CD1c-positive myeloid dendritic cell (primary cell): ENCODE measurements at regions not wholly inside any gene's neighbourhood (a gene's known extent, or its start where the extent isn't known, plus 50 kb on each side); places are given as distances from the start of the nearest gene placed in this dataset.
A peak's percentile ranks its signal among the peaks of the same experiment; 100 is the strongest.
"Not testable (repeated sequence)": the region's sequence is repeated elsewhere in the genome, so short reads cannot be mapped to it uniquely, and the experiment has no call there.

ENCODE experiments used
- DNase-seq: peaks from one replicate; pipeline ENCODE4 v3.0.0-alpha.2; 2016; ENCODE audit errors: extremely low spot score

DNA sequence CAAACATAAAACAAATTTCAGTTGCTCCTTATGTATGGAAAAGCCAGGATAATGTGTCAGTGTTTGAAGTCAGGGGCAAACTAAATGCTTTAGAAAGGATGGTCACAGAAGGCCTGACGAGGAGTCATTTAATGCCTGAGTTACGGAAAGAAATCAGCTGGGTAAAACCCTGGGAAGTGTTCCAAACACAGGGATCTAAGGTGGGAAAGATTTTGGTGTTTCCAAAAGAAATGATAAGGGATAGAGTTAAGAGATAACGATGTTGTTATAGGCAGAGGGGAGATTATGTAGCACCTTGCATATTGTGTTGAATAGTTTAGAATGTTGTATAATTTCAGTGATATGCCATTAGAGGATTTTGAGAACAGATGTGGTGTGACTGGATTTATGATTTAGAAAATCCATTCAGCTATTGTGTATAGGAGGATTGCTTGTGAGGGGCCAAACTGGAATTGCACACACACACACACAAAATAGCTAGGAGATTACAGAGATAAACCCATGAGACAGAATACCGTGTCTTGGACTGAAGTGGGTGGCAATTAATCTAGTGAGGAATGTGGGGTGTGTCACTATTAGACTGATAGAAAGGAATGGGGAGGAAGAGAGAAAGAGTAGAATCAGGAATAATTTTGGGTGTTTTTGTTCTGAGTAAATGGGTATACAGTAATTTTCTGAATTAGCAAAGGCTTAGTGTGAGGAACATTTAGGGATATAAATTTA, 274.2 kb upstream of the DAB2 start:
- no peak for DNase-seq

DNA sequence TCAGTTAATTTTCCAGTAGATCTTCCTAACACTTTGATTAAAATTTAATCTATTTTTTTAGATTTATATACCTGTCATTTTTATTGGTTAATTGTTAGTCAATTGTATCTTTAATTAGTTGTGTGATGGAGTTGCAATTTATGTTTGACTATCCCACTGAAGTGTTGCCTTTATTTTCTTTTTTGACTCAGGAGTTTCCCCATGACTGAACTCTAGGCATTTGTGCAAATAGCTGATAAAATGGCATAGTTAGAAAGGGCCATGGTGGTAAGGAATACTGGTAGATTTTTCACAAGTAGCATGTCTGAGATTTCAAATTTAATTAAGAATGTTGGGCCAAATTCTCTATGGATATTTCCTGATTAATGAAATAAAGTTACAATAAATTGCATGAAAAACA, 273.1 kb upstream of the DAB2 start:
- DNase-seq, result no peak

DNA sequence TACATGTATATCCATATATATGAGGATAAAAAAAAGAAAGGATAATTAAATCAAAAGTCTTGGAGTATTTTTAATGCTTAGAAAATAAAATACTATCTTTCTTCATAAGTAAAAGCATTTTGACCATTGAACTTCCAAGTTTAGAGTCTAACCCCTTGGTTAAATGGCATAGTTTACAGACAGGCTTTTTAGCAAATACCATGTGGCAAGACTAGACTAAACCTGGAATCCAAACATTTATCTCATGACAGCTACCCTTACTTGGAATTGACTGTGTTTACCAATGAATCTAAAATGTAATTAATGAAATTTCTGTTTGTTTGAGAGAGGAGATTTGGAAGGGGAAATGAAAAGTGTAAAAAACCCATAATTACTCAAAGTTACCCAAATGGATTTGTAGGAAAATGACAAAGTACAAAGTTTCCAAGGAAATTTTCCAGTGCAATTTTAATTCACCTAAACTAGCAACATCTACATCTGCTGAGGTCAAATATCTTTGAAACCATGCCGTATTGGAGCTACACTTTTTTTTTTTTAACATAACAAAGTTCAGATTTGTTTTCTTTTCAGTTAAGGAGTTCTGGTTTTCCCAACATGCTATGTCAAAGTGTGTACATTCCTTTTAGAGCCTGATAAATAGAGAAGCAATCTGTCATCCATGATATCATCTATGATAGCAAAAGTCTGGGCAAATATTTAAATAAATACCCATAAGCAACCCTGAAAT, 272.1 kb upstream of the DAB2 start:
- DNase-seq, result no peak

DNA sequence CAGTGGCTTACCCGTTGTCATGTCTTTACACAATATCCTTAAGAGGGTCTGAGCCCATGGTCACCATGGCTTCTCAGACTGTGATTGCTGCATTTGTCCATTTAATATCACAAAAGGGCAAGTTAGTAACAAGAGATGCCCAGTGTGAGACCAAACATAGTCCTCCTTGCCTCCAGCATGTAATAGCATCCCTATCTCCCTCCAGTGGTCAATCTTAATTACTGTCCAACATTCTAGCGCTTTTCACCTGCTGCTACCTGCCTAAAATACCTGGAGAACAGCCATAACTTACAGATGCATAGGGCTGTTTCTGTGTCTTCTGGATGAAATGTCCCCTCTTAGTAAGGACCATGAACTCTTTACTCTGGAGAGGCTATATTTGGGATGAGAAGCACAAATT, 267.2 kb upstream of the DAB2 start:
- DNase-seq, result no peak

DNA sequence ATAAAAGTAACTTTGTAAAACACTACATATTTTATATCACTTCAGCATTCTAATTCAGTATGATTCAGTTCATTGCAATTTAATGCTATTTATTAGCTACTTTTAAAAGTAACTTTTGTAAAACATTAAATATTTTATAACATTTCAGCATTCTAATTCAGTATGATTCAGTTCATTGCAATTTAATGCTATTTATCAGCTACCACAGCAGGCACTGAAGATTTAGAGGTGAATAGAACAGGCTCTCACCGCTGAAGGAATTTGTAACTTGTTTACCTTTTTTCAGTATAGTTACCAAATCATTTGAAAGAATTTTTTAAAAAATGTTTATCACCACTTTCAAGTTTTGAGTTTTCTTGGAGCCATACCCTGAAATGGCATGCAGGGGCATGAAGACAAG, 266.4 kb upstream of the DAB2 start:
- DNase-seq, result no peak

DNA sequence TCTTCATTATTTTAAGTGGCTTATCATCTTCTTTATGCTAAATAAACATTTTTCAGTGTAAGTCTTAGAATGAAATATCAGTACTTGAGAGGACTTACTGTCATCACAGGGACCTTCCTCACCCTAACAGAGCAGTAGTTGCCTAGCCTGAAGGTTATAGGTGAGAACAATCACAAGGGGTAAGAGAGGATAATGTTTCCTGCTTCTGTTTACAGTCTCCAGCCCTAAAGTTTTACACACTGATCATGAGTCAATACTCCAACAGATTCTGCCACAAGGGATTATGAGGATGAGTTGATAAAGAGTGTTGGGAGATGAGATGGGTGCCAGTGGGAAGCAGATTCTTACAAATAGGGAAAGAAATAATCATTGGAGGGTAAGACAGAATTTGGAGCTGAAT, 265.1 kb upstream of the DAB2 start:
- DNase-seq, result no peak

DNA sequence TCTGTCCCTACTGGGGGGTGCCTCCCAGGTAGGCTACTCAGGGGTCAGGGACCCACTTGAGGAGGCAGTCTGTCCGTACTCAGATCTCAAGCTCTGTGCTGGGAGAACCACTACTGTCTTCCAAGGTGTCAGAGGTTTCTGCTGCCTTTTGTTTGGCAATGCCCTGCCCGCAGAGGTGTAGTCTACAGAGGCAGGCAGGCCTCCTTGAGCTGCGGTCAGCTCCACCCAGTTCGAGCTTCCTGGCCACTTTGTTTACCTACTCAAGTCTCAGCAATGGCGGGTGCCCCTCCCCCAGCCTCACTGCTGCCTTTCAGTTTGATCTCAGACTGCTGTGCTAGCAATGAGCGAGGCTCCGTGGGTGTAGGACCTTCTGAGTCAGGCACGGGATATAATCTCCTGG, 263.1 kb upstream of the DAB2 start:
- DNase-seq, result not testable (repeated sequence)

DNA sequence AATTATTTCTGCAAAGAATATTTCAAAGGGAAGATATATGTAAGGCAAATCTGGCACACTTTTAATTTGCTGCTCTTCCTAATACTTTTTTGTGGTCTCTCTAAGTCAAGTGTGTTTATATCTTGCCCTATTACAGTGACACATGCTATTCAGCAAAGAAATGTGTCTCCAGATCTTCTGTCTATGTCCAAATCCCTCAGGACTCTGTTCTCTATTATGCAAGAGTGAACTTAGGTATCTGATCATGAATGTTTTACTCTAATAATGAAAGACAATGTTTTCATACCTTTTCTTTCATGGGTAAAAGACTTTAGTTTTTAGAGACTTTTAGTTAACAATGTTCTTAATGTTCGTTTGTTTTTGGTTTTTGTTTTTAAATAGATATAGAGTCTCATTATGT, 255.4 kb upstream of the DAB2 start:
- no peak for DNase-seq

DNA sequence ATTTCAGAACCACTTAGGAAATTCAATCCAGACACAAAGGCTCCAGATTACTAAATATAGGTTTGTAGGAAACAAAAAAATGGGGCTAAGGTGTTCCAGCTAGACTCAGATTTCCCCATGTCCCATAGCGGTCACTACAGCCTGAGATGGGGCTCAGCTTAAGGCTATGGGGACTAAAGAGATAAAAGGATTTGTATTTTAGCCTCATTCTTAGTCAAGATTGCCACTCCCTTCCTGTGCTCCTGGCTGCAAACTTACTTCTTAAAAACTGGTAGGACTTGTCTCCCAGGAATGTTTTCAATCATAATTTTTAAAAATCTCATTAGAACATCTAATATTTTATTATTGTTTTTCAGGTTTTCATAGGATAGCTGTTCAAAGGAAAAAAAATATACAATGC, 253.8 kb upstream of the DAB2 start:
- no peak for DNase-seq

DNA sequence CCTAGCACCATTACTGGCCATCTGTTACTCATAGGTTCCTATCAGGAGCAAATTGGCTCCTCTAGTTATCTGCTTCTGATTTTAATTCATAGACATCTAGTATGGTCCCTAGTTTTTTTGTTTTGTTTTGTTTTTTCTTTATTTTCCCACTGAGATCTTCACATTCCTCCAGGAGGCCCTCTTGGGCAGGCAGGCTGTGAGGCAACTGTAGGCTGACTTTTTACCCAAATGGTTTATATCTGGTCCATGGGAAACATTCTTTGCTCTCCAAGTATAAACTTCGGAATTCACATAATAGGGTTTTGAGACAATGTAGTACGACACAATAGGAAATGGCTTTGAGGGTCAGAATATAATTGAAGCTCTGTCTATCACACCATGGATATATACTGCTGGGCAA, 250.9 kb upstream of the DAB2 start:
- no peak for DNase-seq

DNA sequence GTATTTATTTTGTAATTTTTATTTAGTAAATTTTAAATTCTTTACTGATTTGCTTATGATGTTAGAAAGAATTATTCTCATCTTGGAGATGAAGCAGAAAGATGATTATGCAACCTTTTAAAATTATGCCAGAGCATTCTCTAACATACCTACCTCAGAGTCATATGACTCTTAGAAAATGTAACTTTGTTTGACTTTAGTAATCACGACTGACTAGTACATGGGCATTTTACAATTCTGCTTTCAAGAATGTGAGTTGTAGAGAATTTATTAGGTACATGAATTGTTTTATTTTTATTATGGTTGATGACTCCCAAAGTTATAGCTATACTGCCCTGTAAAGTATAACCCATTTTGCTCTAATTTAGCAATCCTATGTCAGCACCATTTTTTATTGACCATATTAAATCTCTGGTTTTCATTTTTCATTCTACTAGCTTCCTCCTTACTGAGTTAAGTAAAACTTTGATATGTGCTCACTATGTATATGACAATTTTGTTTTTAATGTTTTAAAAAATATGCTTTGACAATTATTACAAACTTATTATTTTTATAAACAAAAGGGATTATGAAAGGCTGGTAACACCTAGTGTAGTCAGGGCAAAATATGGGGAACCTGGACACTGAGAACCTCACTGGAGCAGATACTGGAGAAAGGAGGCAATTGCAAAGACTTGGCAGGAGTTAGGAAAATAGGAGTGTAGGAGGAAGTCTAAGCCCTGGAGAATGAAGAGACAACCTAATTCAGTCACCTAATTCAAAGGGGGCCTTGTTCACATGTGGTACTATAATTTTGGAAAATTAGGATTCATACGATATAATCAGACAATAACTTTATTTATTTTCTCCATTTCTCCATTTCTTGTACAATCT, 249.7 kb upstream of the DAB2 start:
- DNase-seq, result no peak

DNA sequence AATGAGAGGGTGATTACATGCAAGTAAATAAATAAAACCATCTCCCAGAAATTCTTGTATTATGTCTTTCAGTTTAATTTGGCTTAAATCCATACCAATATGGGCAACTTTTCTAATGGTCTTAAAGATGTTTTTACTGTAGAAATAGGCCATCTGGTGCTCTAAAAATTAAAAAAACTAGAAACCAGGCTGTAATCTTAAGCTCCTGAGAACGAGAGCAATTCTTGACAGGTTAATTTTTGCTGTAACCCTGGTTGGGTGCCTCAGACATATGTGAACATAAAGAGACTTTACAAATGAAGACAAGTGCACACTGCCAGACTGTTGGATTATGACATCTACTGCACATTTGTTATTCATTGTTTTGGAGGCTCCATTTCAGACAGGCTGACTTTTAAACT, 246.8 kb upstream of the DAB2 start:
- no peak for DNase-seq

DNA sequence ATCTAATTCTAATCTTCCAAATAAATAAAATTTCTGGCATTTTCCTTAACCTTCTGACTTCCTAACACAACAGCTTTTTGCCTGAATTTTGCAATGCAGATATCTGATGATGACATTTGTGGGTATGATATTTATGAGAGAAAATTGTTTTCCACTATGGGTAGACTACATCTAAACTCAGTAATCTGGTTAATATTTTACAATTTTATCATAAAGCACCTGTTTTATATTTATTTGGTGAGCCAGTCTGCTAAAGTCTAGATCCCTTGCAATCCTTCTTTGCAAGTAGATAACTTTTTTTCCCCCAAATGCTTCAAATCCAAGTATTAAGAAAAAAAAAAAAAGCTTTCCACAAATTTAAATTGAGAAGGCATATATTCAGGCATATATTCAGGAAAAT, 246.2 kb upstream of the DAB2 start:
- DNase-seq, result no peak

DNA sequence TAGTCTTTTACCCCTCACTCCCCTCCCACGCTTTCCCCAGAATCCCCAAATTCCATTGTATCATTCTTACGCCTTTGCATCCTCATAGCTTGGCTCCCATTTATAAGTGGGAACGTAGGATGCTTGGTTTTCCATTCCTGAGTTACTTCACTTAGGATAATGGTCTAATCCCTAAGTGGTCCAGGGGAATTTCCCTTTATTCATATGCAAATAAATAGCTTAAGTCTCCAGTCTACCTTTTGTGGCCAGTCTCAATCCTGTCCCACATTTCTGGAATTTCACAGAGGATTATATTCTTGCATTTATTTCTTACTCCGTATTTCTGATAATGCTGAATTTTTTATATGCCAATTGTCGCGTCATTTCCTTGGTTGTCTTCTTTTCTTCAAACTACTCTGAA, 245.6 kb upstream of the DAB2 start:
- no peak for DNase-seq

DNA sequence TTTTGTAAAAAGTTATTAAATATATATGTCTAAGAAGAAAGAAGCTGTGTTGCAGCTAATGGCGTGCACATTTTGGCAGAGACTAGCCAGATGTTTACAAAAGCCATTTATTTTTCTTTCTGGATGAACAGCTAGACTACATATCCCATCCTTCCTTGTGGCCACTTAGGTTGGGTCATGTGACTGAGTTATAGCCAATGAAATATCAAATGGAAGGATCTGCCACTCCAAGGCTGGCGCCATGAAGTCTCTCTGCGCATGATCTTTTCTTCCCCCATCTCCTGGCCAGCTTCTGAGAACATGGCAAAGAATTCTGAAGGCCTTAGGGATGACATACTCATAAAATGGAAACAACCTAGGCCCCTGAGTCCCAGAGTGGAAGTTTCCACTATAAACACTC, 244.2 kb upstream of the DAB2 start:
- no peak for DNase-seq

DNA sequence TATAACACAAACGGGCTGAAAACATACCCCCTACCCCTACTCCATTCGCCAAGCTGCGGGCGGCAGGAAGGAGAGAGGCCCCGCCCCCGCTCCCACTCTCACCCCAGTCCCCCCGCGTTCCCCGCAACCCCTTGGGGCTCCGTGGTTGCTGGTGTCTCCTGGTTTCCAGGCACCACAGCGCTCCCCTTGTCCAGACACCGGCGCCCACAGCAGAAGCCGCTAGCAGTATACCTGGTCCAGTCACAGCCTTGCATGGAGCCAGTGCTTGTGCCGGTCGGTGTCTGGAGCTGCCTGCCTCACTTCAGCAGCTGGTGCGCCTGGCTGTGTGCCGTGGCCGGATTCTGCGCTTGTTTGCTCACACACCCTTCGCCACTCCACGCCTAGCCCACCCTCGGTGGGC, 240.5 kb upstream of the DAB2 start:
- DNase-seq, result no peak

DNA sequence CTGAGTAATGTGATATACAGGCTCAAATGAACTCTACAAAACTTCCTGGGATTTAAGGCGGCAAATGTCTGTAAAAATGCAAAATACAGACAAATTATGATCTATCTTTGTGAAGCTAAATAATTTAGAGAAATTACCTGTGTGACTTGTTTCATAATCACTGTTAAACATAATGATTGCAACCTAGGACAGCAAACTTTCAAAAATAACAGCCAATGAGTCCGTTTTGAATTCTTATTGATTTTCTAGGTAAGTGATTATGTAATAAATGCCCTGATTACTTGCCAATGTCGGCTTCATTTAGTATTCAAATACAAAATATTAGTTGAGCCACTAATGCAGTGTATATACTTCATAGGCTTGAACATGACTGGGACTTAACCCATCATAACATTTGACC, 238.2 kb upstream of the DAB2 start:
- DNase-seq, result no peak

DNA sequence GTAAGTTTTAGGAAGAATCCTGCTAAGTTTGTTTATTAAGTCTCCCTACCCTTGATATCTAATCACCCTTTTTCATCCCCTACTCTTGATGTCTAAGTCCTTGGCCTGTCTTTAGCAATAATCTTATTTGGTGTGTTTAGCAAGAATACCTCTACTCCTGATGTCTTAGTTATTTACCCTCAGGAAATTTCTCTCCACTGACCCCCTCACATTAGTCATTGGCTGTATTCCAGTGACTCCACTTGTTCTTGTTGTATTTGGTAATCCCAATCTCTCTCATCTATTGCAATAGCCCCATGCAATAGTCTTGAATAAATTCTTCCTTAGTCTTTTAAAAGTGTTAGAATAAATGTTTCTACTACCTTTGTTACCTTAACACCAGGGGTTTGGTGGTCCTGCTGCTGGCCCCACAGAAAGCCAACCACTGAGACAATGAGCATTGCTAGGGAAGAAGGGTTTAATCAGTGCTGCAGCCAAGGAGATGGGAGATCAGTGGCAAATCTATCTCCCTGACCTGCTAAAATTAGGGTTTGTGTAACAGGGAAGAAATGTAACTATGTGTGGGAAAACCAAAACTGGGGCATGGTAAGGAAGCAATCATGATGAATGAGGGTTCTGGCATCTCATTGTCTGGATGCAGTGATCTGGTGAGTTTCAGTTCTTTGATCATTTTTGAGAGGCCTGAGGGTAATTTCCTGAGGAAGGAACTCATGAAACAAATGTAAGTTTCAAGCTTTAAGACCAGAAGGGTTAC, 236.4 kb upstream of the DAB2 start:
- DNase-seq, result peak; percentile 6

DNA sequence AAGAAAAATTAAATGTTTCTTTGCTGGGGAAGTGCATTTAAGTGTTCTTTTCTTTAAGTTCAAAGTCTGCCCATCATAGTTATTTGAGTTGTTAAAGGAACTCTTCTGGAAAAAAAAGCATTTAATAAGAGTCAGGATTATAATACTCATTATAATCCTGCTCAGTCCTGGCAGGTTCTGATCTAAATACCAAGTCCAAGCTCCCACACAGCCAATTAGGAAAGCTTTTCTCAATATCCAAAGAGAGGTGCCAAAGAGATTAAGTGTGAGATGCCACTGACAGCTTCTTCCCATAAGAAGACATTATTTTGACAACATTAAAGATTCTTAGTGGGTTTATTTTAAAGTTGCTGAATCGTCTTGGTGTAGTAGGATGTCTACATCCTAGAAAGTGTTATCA, 235.2 kb upstream of the DAB2 start:
- no peak for DNase-seq

DNA sequence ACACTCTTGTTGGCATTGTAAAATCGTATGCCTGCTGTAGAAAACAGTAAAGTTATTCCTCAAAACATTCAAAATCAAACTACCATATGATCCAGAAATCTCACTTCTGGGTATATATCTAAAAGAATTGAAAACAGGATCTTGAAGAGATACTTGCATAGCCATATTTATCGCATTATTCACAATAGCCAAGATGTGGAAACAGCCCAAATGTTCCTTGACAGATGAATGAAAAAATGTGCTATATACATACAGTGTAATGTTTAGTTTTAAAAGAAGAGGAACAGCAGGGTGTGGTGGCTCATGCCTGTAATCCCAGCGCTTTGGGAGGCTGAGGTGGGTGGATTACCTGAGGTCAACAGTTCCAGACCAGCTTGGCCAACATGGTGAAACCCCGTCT, 234.1 kb upstream of the DAB2 start:
- no peak for DNase-seq

DNA sequence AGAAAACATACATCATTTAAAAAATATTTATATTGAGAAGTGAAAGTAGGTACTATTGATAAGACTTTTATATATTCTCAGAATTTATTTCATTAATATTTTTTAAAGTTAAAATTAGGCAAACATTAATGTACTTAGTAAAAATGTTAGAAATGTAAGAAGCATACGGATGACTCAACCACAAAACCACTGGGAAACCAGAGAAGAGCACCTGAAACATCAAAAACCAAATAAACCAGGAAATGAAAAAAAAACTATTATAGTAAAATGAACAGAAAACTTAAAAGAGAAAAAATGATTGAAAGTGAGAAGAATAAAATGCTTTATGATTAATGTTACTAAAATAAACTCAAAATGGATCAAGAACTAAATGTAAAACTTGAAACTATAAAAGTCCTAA, 233.2 kb upstream of the DAB2 start:
- no peak for DNase-seq

DNA sequence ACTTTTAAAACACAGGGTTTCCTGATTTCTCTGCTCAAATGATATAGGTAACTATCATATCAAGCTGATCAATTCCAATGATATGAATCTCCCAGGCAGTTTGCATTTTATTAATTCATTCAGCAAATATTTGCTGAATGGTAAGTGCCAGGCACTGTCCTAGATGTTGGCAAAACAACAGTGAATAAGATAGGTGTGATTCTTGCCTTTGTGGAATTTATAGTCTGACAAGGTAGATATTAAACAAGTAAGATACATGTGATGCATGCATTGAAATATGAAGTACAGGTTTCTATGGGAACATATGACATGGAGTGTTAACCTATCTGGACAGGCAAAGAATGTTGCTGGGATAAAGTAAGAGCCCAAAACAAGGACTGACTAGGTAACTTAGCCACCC, 231.8 kb upstream of the DAB2 start:
- no peak for DNase-seq
